ENCODE measurements at regions not wholly inside any gene's neighbourhood (a gene's known extent, or its start where the extent isn't known, plus 50 kb on each side); places are given as distances from the start of the nearest gene placed in this dataset.

GRCh38 chr3:168709073-168709472, 613.3 kb upstream of the GOLIM4 start:
- no peaks in the 10 kb centered on the region for H3K36me3 ChIP-seq (ENCODE audit: control insufficient read depth, insufficient read depth, low read length)
- no peak overlapping the region for H3K4me3 ChIP-seq (ENCODE audit: low read depth, low read length)
- TF ChIP-seq CTCF (IDR thresholded peaks at IDR 0.05; ENCODE audit: insufficient read depth, low read depth, low read length): no peak
- CTCF ChIA-PET: no interaction called here
- POLR2A ChIA-PET: no interaction called here
- no peak for DNase-seq (ENCODE audit: low read depth)
- no peaks in the 10 kb centered on the region for H3K27me3 ChIP-seq (ENCODE audit: control insufficient read depth, insufficient read depth, low read length)

- no peak for TF ChIP-seq CTCF (IDR thresholded peaks at IDR 0.05; ENCODE audit: insufficient read depth, low read depth, low read length)
- CTCF ChIA-PET: no interaction called here
- Histone ChIP-seq H3K36me3 (ENCODE audit: control insufficient read depth, insufficient read depth, low read length) (no peaks in the 10 kb centered on the region), H3K27me3 (ENCODE audit: control insufficient read depth, insufficient read depth, low read length) (no peaks in the 10 kb centered on the region), H3K4me3 (ENCODE audit: low read depth, low read length) (no peak overlapping the region)
- no peak for DNase-seq (ENCODE audit: low read depth)
- POLR2A ChIA-PET: no interaction called here
Measured at GRCh38 chr3:168707900-168708299, 612.2 kb upstream of the GOLIM4 start.

DNA sequence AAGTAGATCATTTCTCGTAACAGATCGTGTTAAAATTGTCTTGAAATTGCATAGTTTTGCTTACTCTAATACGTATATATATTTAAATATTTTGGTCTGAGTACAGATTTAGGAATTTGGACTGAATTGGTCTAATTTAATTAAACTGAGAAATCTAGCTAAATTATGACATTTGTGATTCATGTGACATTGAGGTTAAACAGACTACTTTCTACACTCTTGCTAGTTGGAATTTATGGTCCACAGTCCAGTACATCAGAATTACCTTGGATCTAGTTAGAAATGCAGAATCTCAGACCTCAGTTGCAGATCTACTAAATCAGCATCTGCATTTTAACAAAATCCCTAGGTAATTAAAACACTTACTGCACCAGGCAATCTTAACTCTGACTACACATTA, 609.7 kb upstream of the GOLIM4 start:
- ChIA-PET POLR2A (no interaction called here), CTCF (no interaction called here)
- DNase-seq (ENCODE audit: low read depth): no peak
- Histone ChIP-seq H3K36me3 (ENCODE audit: control insufficient read depth, insufficient read depth, low read length) (no peaks in the 10 kb centered on the region), H3K27me3 (ENCODE audit: control insufficient read depth, insufficient read depth, low read length) (no peaks in the 10 kb centered on the region), H3K4me3 (ENCODE audit: low read depth, low read length) (no peak overlapping the region)
- no peak for TF ChIP-seq CTCF (IDR thresholded peaks at IDR 0.05; ENCODE audit: insufficient read depth, low read depth, low read length)

DNA sequence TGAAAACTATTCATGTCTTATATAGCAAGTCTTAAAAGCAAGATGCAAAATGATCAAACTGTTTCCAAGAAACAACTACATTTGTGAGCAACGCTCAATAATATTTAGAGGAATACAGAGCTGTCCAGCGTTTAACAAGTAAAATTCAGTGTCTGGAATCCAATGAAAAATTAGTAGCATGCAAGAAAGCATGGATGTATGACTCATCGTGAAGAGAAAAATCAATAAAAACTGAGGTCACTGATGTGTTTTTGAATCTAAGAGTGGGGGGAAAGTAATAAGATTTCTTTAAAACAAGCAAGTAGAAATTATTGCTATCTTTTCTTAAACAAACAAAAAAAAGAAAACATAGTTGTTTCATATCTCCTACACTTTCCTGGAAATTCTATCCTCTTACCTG, 600.3 kb upstream of the GOLIM4 start:
- Histone ChIP-seq H3K36me3 (ENCODE audit: control insufficient read depth, insufficient read depth, low read length) (no peaks in the 10 kb centered on the region), H3K27me3 (ENCODE audit: control insufficient read depth, insufficient read depth, low read length) (no peaks in the 10 kb centered on the region), H3K4me3 (ENCODE audit: low read depth, low read length) (no peak overlapping the region)
- DNase-seq (ENCODE audit: low read depth): no peak
- ChIA-PET POLR2A (no interaction called here), CTCF (no interaction called here)
- no peak for TF ChIP-seq CTCF (IDR thresholded peaks at IDR 0.05; ENCODE audit: insufficient read depth, low read depth, low read length)

- POLR2A ChIA-PET: no interaction called here
- no peak for TF ChIP-seq CTCF (IDR thresholded peaks at IDR 0.05; ENCODE audit: insufficient read depth, low read depth, low read length)
- CTCF ChIA-PET: no interaction called here
- no peaks in the 10 kb centered on the region for H3K27me3 ChIP-seq (ENCODE audit: control insufficient read depth, insufficient read depth, low read length)
- no peak overlapping the region for H3K4me3 ChIP-seq (ENCODE audit: low read depth, low read length)
- no peaks in the 10 kb centered on the region for H3K36me3 ChIP-seq (ENCODE audit: control insufficient read depth, insufficient read depth, low read length)
- DNase-seq (ENCODE audit: low read depth): no peak
Measured at GRCh38 chr3:168693870-168694269, 598.1 kb upstream of the GOLIM4 start.

Measured in BJ (cell line).